Ishikawa (cell line): ENCODE measurements at regions not wholly inside any gene's neighbourhood (a gene's known extent, or its start where the extent isn't known, plus 50 kb on each side); places are given as distances from the start of the nearest gene placed in this dataset.

Experiments
- CREB1 ChIP-seq: IDR thresholded peaks from 2 replicates; pipeline ENCODE4 v1.6.1; 2012; ENCODE audit warnings: low read depth
- EGR1 ChIP-seq: IDR thresholded peaks from 2 replicates; pipeline ENCODE4 v1.6.1; 2012
- EP300 ChIP-seq: IDR thresholded peaks from 2 replicates; pipeline ENCODE4 v1.6.1; 2012; ENCODE audit warnings: borderline replicate concordance
- FOXM1 ChIP-seq: IDR thresholded peaks from 2 replicates; pipeline ENCODE4 v1.6.1; 2012; ENCODE audit warnings: low read depth, borderline replicate concordance
- RAD21 ChIP-seq: IDR thresholded peaks from 2 replicates; pipeline ENCODE4 v1.6.1; 2012; ENCODE audit warnings: low read depth
- TAF1 ChIP-seq: IDR thresholded peaks from 2 replicates; pipeline ENCODE4 v1.6.1; 2012; ENCODE audit warnings: low read depth, mild to moderate bottlenecking
- TCF12 ChIP-seq: IDR thresholded peaks from 2 replicates; pipeline ENCODE4 v1.6.1; 2012; ENCODE audit warnings: low read depth
- TEAD4 ChIP-seq: IDR thresholded peaks from 2 replicates; pipeline ENCODE4 v1.6.1; 2012
- YY1 ChIP-seq: IDR thresholded peaks from 2 replicates; pipeline ENCODE4 v1.6.1; 2012; ENCODE audit warnings: low read depth
- TF ChIP-seq, protein P1 (sequence below): IDR thresholded peaks from 2 replicates; pipeline ENCODE4 v1.6.1; 2012
- TF ChIP-seq, protein P2 (sequence below): IDR thresholded peaks from 2 replicates; pipeline ENCODE4 v1.6.1; 2012; ENCODE audit warnings: low read depth, mild to moderate bottlenecking
- TF ChIP-seq, protein P3 (sequence below): IDR thresholded peaks from 2 replicates; pipeline ENCODE4 v1.6.1; 2012

DNA sequence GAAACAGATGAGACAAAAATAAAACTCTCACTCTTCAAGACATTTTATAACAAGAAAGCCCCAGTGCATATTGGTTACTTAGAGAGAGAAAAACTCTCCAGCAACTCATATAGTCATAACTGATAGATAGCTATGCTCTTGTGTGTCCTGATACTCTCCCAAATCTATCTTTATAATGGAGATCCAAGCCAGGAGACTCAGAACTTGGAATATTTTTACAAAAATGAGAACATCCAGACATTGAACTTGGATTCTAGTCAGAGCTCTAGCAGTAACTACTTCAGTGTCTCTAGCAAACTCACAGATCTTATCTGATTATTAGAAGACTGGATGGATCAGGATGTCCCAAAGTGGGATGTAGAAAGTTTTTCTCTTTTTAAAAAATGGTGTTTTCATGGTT, 412.7 kb upstream of the BRINP1 start:
- TF ChIP-seq TAF1 (no peak), YY1 (no peak), CREB1 (no peak), EP300 (no peak), TEAD4 (no peak), TCF12 (no peak), RAD21 (no peak), FOXM1 (no peak), EGR1 (no peak)
- TF ChIP-seq, protein P1, sequence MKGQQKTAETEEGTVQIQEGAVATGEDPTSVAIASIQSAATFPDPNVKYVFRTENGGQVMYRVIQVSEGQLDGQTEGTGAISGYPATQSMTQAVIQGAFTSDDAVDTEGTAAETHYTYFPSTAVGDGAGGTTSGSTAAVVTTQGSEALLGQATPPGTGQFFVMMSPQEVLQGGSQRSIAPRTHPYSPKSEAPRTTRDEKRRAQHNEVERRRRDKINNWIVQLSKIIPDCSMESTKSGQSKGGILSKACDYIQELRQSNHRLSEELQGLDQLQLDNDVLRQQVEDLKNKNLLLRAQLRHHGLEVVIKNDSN = no peak
- TF ChIP-seq, protein P2, sequence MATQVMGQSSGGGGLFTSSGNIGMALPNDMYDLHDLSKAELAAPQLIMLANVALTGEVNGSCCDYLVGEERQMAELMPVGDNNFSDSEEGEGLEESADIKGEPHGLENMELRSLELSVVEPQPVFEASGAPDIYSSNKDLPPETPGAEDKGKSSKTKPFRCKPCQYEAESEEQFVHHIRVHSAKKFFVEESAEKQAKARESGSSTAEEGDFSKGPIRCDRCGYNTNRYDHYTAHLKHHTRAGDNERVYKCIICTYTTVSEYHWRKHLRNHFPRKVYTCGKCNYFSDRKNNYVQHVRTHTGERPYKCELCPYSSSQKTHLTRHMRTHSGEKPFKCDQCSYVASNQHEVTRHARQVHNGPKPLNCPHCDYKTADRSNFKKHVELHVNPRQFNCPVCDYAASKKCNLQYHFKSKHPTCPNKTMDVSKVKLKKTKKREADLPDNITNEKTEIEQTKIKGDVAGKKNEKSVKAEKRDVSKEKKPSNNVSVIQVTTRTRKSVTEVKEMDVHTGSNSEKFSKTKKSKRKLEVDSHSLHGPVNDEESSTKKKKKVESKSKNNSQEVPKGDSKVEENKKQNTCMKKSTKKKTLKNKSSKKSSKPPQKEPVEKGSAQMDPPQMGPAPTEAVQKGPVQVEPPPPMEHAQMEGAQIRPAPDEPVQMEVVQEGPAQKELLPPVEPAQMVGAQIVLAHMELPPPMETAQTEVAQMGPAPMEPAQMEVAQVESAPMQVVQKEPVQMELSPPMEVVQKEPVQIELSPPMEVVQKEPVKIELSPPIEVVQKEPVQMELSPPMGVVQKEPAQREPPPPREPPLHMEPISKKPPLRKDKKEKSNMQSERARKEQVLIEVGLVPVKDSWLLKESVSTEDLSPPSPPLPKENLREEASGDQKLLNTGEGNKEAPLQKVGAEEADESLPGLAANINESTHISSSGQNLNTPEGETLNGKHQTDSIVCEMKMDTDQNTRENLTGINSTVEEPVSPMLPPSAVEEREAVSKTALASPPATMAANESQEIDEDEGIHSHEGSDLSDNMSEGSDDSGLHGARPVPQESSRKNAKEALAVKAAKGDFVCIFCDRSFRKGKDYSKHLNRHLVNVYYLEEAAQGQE = no peak
- TF ChIP-seq, protein P3, sequence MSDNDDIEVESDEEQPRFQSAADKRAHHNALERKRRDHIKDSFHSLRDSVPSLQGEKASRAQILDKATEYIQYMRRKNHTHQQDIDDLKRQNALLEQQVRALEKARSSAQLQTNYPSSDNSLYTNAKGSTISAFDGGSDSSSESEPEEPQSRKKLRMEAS = no peak
